Fibroblast of villous mesenchyme (primary cell): ENCODE measurements at regions not wholly inside any gene's neighbourhood (a gene's known extent, or its start where the extent isn't known, plus 50 kb on each side); places are given as distances from the start of the nearest gene placed in this dataset.

ENCODE experiments used
- DNase-seq: peaks from one replicate; pipeline ENCODE4 v3.0.0-alpha.2; 2010; ENCODE audit warnings: low read depth
- H3K4me3 ChIP-seq: 2 replicates; pipeline ENCODE4 v1.5.1; 2011; ENCODE audit warnings: low read depth, mild to moderate bottlenecking, low read length
- CTCF ChIP-seq: IDR thresholded peaks from 2 replicates; pipeline ENCODE4 v1.5.1; 2012; ENCODE audit warnings: low read depth, mild to moderate bottlenecking, low read length; ENCODE audit not compliant: insufficient read depth

GRCh38 chr15:79653533-79653932 is 221.4 kb downstream of the MINAR1 start:
- H3K4me3 ChIP-seq = no peak overlapping the region
- DNase-seq = no peak
- no peak for TF ChIP-seq CTCF

- no peak overlapping the region for H3K4me3 ChIP-seq
- TF ChIP-seq CTCF = no peak
- DNase-seq = no peak
Observed at GRCh38 chr15:79656151-79657000, 224.2 kb downstream of the MINAR1 start.

- H3K4me3 ChIP-seq = no peak overlapping the region
- DNase-seq = no peak
- TF ChIP-seq CTCF = no peak
Observed at GRCh38 chr15:79657722-79658121, 225.6 kb downstream of the MINAR1 start.

DNA sequence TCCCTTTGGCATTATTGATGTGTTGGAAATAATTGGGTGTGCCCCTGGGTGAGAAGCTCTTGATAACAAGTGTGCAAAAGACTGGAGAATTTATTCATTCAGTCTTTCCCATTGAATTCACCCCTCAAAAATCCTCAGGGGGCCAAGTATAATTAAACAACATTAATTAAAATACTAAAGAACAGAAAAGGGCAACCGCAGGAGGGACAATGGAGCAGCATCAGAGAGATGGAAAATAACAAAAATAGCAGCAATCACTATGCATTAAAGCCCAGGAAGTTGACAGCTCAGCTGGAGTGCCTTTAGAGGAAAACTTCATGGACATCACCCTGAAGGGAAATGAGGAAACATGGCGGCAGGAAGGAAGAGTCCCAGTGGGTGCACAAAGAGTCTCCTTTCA is 227.6 kb downstream of the MINAR1 start:
- H3K4me3 ChIP-seq = no peak overlapping the region
- DNase-seq = no peak
- TF ChIP-seq CTCF = no peak

DNA sequence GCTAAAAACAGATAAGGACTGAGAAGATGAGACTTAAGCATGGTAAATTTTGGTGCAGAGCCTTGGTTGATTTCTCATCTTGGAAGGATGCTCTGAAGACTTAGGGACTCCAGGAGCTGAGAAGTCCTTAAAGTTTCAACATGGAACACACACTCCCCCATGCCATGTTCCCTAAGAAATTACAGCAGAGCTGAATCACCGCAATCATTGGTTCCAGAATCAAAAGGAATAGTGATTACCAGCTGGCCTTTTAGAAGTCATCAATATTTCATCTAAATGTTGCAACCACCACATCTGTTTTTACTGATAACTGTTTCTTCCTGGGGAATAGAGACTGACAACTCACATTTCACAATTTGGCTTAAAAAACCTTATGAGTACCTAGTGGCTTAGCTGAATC is 229.3 kb downstream of the MINAR1 start:
- DNase-seq = no peak
- TF ChIP-seq CTCF = no peak

GRCh38 chr15:79673416-79674123 is 223.2 kb downstream of the MTHFS start:
- DNase-seq = peak; percentile 18
- H3K4me3 ChIP-seq = no peak overlapping the region
- no peak for TF ChIP-seq CTCF

More for the DNA sequence above, 229.3 kb downstream of the MINAR1 start:
- no peak overlapping the region for H3K4me3 ChIP-seq

DNA sequence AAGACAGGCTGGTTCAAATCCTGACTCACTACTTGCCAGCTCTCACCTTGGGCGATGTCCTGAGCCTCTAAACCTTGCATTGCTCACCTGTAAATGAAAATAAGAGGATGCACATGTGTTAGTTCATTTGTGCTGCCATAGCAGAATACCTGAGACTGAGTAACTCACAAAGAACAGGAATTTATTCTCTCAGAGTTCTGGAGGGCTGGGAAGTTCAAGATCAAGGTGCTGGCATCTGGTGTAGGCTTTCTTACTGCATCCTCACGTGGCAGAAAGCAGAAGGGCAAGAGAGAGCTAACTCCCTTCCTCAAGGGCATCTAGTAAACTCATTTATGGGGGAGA is 222.7 kb downstream of the MTHFS start:
- no peak for DNase-seq
- TF ChIP-seq CTCF = no peak
- H3K4me3 ChIP-seq = no peak overlapping the region
